ENCODE measurements at regions not wholly inside any gene's neighbourhood (a gene's known extent, or its start where the extent isn't known, plus 50 kb on each side); places are given as distances from the start of the nearest gene placed in this dataset.

- no peak for TF ChIP-seq CTCF (IDR thresholded peaks at IDR 0.05; ENCODE audit: low read length)
- TF ChIP-seq EZH2 (IDR thresholded peaks at IDR 0.05; ENCODE audit: borderline replicate concordance, low read length) = no peak
These were observed 273.4 kb upstream of the TRPC5 start for GRCh38 chrX:112355931-112356330.

Measured in OCI-LY1 (cell line).